Skeletal muscle cell (primary cell): ENCODE measurements at regions not wholly inside any gene's neighbourhood (a gene's known extent, or its start where the extent isn't known, plus 50 kb on each side); places are given as distances from the start of the nearest gene placed in this dataset.

ENCODE experiments used
- DNase-seq: peaks from one replicate; pipeline ENCODE4 v3.0.0-alpha.2; 2010; ENCODE audit warnings: low read depth
- H3K4me3 ChIP-seq: 2 replicates; pipeline ENCODE4 v1.5.1; 2011; ENCODE audit warnings: low read depth, mild to moderate bottlenecking, control low read depth, low read length, moderate library complexity

DNA sequence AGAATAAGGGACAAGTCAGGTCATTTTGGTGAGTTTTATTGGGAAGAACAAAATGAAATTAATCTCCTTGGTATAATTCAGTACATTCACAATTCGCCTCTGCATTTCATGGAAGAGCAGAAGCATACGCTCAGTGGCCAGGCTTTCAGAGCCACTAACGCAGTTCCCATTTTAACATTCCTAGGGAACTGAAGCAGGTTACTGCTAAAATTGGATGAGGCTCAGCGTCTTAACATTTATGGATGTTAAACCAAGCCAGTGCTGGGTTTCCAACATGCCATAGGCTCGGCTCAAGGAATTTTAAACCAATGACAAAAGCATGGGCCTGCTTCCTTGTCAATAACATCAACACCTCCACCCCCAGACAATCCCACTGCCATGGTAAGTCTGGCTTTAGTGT is 172.7 kb upstream of the PRICKLE2 start:
- no peak for DNase-seq
- H3K4me3 ChIP-seq, result no peak overlapping the region

DNA sequence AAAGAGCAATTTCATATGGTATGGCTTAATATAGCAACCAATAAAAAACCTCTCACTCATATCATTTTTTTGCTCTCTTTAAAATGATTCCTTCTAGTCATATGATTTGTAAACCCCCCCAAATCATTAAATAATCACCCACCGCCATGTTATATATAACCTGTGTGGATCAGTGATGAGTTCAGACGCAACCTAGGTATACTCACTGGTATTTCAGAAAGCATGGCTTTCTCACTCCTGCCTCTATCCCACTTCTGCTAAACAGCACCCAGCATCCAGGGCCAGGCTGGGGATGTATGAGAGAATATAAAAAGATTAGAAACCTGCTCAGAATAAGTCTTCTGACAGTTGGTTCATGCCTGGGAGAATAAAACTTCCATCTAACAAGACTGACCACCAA is 172.3 kb upstream of the PRICKLE2 start:
- H3K4me3 ChIP-seq, result no peak overlapping the region
- DNase-seq, result no peak

DNA sequence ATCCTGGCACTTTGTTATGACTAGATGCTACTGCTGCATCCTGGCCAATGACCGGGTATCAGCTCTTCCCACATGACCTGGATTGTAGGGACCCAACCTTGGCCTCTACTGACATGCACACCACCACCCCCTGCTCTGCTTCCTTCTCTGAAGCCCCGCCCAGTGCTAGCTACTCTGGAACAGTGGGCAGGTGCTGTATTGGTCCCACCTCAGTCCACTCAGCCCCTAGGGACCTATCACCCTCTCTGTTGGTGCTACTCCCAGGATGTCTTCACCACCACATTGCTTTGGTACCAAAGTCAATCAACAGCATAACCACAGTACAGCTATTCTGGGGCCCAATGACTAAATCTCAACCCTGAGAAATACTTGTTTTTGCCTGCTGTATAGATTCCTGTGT is 170.2 kb upstream of the PRICKLE2 start:
- no peak for DNase-seq
- no peak overlapping the region for H3K4me3 ChIP-seq

DNA sequence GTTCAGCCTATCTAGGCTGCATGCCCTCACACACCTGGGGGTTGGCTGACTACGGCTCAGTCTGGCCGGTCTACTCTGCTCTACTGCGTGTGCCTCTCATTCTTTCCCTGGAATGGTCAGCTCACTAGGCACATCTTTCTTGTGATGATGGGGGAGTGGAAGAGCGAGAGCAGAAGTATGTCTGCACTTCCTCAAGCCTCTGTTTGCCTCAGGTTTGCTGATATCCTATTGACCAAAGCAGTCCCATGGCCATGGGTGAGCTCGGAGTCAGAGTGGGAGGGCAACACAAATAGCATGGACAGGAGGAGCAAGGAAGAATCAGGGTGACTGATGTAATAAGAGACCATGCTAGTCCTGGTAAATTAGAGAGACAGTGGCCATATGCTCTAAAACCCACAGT is 167.9 kb upstream of the PRICKLE2 start:
- DNase-seq, result no peak
- no peak overlapping the region for H3K4me3 ChIP-seq

DNA sequence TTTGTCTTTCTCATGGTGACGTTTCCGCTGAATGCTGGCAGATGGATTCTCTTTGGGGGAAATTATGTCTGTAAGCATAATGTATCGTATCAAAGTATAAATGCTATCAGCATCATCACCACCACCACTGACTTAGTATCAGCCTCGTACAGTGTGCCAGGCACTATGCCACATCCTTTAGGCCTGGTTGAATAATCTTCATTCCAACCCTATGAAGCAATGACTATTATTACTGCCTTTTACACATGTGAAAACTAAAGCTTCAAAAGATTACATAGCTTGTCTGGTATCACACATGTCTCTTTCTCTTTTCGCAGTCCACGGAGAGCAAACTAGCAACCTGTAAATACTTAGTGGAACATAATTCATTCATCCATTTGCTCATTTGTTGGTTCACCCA is 166.7 kb upstream of the PRICKLE2 start:
- H3K4me3 ChIP-seq, result no peak overlapping the region
- no peak for DNase-seq

DNA sequence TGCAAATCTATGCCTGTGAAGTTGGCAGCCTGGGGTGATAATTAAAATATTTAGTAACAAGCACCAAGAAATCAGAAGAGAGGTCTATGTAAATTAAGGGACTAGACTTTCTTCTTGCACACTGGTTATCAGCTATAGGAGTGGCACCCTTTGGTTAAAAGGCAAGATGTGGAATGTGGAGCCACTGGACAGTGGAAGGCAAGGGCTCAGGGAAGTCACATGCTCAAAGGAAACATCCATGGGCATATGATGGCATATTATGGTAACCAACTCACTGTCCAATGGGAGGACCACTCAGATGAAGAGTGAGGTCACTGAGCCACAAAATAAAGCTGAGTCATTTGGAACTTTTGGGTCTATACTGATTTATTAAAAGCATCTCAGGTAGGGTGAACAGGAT is 165.6 kb upstream of the PRICKLE2 start:
- DNase-seq, result no peak
- no peak overlapping the region for H3K4me3 ChIP-seq

DNA sequence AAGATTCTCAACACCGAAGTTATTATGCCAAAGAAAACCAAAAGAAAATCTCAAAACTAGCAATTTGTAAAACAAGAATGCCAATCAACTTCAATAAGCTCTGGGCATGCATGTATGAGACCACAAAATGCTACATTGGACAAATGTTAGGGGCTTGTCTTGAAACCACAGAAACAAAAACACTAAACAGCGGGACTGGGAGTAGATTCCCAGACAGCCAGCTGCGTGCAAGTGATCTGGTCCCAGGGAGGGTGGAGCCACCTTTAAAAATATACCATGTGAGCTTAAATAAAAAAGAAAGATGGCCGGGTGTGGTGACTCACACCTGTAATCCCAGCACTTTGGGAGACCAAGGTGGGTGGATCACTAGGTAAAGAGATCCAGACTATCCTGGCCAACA is 163.6 kb upstream of the PRICKLE2 start:
- H3K4me3 ChIP-seq, result no peak overlapping the region
- DNase-seq, result no peak

DNA sequence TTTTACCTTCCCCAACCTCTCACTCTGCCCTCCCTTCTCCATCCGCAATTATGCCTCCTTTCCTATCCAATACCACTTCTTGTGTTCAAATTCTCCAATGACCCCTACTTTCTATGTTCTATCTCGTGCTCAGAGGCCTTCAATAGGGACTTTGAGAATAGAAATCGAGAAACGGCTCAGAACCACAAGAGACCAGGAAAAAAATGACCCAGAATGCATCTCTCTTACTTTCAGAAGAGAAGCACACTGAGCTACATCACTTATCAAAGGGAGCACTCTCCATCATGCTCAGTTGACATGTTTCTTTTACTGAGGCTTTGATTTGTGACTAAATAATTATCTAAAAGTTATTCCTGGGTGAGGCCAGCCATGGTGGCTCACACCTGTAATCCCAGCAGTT is 162.4 kb upstream of the PRICKLE2 start:
- no peak overlapping the region for H3K4me3 ChIP-seq
- no peak for DNase-seq

DNA sequence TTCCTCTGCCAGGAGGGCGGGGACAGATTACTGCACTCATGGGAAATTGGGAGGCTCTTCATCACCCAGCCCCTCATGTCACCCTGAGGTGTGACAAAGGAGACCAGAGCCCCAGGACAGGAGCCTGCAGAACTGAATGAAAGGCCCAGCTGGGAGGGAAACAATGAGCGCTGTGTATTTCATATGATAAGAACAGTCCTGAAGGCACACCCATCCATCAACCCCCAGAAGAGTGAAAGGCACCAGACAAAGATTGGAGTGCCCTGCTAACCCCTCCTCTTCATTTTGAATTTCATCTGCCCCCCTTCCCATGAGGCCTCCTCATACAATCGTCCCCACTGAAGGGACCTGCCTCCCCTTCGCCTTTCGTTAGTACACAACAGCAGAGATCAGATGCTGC is 160.0 kb upstream of the PRICKLE2 start:
- H3K4me3 ChIP-seq, result no peak overlapping the region

DNA sequence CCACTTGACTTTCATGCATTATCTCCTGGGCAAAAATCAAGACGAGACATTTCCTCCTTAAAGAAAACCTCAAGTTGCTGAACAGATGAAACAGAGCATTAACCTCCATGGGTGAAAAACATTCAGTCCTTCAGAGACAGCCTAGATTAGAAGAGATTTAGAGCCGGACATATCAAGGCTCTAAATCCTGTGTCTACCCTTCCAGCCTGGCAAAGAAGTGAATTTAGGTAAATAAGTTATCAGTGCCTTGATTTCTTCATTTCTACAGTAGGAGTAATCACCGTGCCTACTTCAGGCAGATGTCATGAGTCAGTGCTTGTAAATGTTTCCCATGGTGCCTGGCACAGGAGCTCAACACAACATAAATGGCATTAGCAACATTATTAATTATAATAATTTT is 159.3 kb upstream of the PRICKLE2 start:
- no peak overlapping the region for H3K4me3 ChIP-seq
- DNase-seq, result no peak

More for the DNA sequence above, 160.0 kb upstream of the PRICKLE2 start:
- DNase-seq, result no peak

DNA sequence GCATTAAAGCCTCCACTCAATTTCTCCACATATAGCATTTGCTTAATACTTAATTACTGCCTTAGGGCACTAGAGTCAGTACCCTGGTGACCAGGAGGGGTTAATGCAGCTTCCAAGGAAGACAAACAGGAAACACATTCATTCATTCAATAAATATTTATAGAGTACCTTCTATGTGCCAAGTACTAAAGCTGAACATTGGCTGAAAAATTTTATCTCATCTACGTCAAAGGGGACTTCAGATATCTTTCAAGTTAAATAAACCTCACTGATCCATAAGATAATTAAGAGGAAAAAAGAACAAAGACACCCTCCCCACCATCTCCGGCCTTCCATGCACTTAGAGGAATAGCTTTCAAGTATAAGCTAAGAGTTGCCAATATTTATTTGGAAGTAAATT is 156.9 kb upstream of the PRICKLE2 start:
- H3K4me3 ChIP-seq, result no peak overlapping the region
- DNase-seq, result no peak

DNA sequence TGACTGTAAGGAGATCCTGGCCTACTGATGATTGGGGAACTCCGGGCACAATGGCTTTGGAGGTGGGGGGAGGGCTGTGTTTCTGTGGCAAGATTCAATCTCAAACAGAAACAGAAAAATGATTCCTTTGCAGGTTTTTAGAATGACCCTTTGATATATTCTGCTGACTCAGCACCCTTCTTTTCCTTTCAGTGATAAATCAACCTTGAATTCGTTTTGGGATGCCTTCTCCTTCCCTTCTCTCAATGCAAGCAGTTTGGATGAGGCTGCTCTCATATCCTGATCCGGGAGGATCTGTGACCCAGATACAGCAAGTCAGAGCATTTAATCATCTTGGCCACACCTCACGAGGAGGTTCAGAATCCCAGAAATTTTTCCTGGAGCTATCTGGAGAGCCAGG is 156.1 kb upstream of the PRICKLE2 start:
- DNase-seq, result no peak
- no peak overlapping the region for H3K4me3 ChIP-seq

DNA sequence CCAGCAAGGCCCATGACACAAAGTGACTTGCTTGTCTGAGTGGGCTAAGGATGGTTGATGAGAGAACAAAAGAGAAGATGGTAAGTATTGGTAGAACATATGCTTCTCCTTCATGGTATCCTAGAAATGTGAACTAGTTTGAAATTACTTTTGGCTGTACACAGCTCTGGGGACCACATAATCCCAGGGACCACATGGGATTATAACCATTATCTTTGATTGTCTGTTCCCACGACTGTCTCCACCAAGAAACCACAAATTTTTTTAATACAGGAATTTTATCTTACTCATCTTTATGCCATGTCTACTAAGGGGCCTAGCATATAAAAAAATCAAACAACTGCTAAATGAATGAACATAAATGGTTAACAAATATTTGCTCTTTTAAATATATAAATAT is 155.3 kb upstream of the PRICKLE2 start:
- no peak for DNase-seq

DNA sequence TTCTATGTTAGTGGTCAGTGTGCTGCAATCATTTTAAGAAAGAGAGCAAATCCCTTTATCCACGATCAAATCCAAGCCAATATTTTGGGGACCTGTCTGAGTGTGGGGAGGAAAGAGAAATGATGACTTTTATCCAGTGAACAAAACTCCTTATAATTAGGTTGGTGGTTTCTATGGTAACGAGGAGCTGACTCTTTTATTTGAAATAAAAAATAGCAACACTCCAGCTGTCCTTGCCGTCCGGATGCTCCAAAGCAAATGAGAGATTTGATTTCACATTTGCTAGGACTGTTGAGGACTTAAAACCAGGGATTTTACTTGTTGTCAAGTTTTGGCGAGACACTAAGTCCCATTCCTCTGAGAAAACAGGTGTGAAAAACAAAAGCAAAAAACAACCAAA is 154.0 kb upstream of the PRICKLE2 start:
- no peak overlapping the region for H3K4me3 ChIP-seq
- DNase-seq, result no peak

More for the DNA sequence above, 155.3 kb upstream of the PRICKLE2 start:
- no peak overlapping the region for H3K4me3 ChIP-seq

DNA sequence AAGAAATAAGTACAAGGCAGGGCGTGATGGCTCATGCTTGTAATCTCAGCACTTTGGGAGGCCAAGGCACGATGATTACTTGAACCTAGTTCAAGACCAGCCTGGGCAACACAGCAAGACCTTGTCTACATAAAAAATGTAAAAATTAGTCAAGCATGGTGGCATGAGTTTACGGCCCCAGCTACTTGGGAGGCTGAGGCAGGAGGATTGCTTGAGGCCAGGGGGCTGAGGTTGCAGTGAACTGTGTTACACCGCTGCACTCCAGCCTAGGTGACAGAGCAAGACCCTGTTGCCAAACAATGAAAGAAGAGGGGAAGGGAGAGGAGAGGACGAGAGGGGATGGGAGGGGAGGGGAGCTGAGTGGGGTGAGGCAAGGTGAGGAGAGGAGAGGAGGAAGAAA is 152.7 kb upstream of the PRICKLE2 start:
- H3K4me3 ChIP-seq, result no peak overlapping the region
- DNase-seq, result no peak

DNA sequence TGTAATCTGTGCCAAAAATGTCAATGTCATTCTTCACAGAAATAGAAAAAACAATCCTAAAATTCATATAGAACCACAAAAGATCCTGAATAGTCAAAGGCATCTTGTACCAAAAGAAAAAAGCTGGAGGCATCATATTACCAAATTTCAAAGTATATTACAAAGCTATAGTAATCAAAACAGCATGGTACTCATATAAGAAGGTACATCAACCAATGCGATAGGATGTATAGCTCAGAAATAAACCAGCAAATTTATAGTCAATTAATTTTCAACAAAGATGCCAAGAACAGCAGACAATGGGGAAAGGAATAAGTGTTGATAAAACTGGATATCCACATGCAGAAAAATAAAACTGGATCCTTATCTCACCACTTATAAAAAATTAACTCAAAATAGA is 150.5 kb upstream of the PRICKLE2 start:
- DNase-seq, result no peak
- H3K4me3 ChIP-seq, result no peak overlapping the region

DNA sequence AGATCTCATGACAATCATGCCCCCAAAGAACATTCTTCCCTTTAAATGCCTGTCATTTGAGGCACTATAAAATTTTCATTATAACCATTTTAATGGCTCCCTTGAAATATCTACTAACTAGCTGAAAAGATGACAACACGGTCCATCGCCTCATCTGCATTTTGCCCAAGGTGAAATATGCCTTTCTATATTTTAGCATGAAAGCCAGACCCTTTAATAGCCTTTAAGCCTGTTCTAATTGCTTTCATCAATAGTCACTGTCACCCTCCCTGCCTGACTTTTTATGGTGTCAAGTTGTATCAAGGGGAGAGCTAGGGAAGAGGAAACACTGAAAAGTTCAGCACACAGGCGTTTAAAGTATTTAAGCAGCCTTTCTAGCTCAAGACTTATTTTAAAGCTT is 144.1 kb upstream of the PRICKLE2 start:
- no peak for DNase-seq
- H3K4me3 ChIP-seq, result no peak overlapping the region

DNA sequence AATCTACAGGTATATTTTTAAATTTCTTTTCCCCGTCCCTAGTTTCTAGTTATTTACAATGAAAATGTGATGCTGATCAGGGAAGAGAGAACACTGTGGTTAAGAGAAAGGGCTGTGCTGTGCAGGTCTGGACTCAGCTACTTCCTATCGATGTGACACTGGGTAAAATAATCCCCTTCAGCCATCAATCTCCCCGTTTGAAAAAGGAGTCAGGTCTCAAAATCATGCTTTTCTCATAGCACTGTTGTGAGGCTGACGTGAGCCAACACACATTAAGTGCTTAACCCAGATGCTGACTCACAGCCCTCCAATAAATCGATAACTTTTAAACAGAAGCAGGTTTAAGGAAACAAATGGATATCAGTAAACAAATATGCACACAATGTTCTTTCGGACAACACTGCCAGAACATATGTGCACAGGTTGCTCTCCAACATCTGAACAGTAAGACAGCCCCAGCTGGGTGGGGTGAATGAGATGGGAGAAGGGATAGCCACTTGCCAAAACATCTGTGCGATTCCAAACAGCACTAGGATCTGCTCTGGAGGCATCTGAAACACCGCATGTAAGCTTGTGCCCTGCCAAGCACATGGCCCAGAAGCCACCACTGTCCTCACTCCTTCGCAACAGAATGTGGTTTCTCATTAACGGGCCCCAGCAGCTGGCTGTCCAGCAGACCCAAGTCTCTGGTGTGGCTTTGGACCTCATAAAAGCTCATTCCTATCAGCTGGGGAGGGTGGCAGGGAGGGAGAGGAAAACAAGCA is 143.2 kb upstream of the PRICKLE2 start:
- no peak for DNase-seq
- no peak overlapping the region for H3K4me3 ChIP-seq

DNA sequence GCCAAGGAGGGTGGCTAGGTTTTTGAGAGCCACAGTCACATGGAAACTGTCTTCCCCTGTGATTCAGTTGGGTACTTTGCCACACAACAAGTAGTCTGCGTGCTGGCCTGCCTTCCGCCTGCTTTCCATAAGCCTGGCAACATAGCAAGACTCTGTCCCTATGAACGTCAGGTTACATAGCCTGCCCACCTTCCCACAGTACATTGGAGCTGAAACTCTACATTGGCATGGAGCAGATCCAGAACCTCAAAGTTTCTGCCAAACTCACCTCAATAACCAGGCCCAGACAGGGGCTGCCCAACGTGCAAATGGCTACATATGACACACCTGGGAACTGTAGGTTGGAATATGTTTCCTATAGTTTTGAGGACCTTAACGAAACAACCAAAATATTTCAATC is 140.6 kb upstream of the PRICKLE2 start:
- no peak overlapping the region for H3K4me3 ChIP-seq
- no peak for DNase-seq

DNA sequence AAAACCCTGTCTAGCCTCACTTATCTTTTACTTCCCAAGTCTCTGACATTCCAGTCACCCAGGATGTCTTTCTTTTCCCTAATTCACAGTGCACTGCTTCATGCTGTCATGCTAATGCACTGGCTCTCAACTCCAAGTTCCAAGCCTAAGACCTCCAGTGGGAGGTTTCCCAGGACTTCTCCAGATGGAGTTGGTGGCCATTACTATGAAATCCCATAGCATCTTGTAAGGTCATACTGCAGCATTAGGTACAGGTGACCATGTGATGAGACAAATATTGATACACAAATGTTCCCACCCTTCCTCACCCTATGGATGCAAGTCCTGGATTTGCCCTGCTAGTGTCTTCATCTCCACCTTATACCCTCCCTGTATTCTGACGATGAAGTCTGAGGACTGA is 138.6 kb upstream of the PRICKLE2 start:
- H3K4me3 ChIP-seq, result no peak overlapping the region
- no peak for DNase-seq

DNA sequence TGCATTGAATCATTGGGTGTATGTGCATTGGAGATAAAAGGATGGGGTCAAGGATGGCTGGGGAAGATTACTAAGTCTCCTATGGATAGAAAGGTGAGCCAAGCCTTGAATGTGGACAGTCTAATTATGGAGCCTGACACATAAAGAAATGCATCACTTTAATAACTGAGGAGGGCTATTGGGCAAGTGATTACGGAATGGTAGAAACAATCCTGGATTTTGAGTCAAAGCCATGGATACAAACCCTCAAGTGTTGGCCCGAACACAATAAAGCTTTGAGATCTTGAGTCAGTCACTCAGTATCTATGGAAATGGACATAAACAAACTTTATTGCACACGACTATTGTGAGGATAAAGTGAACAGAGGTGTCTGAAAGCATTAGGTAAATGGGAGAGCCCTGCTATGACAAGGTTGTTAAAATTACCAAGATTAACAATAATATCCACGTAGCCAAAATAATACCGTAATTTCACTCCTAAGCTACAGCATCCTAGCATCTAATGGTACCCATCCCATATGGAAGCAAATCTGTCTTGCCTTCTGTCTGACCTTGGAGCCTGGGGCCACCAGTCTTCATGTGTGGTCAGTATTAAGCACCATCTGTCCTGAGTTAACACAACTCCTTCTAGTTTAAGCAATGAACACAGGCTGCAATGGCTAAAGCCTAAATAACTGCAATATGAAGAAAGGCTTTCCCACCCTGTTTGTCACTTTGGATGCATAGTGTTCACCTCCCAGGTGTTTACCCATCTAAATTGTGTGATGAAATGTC is 136.9 kb upstream of the PRICKLE2 start:
- H3K4me3 ChIP-seq, result no peak overlapping the region
- no peak for DNase-seq
